Activated naive CD4-positive, alpha-beta T cell treated with anti-CD3 and anti-CD28 coated beads for 36 hours (primary cell): ENCODE measurements at regions not wholly inside any gene's neighbourhood (a gene's known extent, or its start where the extent isn't known, plus 50 kb on each side); places are given as distances from the start of the nearest gene placed in this dataset.
A peak's percentile ranks its signal among the peaks of the same experiment; 100 is the strongest.
"Not testable (repeated sequence)": the region's sequence is repeated elsewhere in the genome, so short reads cannot be mapped to it uniquely, and the experiment has no call there.

Source experiments
- CTCF ChIA-PET: fragments of 350-600 bp; sonication (Branson Sonifier 250); formaldehyde crosslinking; loops from one replicate; lab custom pipeline; 2021; ENCODE audit warnings: antibody characterized with exemption; lab: Charles Lee
- DNase-seq: peaks from one replicate; pipeline ENCODE4 v3.0.0-alpha.2; 2020
- H3K27ac Mint-ChIP-seq: one replicate; pipeline ENCODE4 v1.8.0; 2021; ENCODE audit warnings: mild to moderate bottlenecking, mixed read lengths
- H3K27me3 Mint-ChIP-seq: one replicate; pipeline ENCODE4 v1.8.0; 2021; ENCODE audit warnings: low read depth, mixed read lengths
- H3K36me3 Mint-ChIP-seq: one replicate; pipeline ENCODE4 v1.8.0; 2021; ENCODE audit warnings: low read depth, mixed read lengths
- H3K4me1 Mint-ChIP-seq: one replicate; pipeline ENCODE4 v1.8.0; 2021; ENCODE audit warnings: low read depth, mixed read lengths
- H3K4me3 Mint-ChIP-seq: one replicate; pipeline ENCODE4 v1.8.0; 2021; ENCODE audit warnings: mild to moderate bottlenecking, moderate library complexity, mixed read lengths
- H3K9me3 Mint-ChIP-seq: one replicate; pipeline ENCODE4 v1.8.0; 2021; ENCODE audit warnings: mixed read lengths
- intact Hi-C: fragments of 100-400 bp; cut with micrococcal nuclease; formaldehyde crosslinking; loops from one replicate; pipeline ENCODE4 v1.15.1; 2023

DNA sequence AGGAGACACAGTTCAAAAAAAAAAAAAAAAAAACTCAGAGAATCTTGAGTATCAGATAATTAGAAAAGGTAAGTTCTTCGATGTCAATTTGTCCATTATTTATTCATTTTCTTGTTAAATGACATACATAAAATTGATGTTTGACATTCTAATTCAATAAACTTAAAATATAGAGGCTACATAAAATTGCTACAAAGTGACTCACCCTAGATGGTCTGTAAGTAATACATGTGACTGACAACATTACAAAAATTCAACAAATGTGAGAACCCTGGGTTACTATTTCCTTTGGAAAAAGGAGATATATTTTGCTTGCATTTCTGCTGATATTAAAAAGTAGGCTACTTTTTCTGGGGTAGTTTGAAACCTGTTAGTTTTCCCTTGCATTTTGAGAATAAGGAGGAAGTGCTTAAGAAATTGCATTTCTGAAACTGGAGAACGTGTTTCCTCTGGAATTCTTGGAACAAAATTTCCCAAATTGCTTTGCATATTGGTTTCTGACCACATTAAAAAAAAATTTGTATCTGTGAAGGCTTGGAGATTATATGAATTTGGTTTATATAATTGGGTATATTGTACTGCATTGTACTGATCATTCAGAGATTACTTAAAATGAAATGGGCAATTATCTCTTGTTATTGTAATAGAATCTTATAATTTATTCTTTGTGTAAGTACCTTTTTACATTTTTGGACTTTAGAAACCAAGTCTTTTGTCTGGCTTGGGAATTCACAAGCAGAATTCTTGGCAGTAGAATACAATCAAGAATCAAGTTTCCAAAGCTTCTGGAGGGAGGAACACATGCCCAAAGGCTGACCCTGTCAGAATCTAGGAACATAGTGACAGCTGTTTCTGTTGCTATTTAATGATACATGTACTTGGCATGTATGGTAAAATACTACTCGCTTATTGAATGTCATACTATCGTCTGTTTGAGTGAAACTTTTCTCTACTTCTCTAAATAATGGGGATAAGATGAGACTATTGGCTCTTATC lies 106.1 kb downstream of the DSEL start:
- no peaks in the 10 kb centered on the region for H3K27me3 Mint-ChIP-seq
- H3K36me3 Mint-ChIP-seq: no peaks in the 10 kb centered on the region
- H3K9me3 Mint-ChIP-seq: no peaks in the 10 kb centered on the region
- no peak for DNase-seq
- H3K27ac Mint-ChIP-seq: no peak overlapping the region
- intact Hi-C loops: no loop called here
- CTCF ChIA-PET: no interaction called here
- no peaks in the 10 kb centered on the region for H3K4me1 Mint-ChIP-seq
- no peak overlapping the region for H3K4me3 Mint-ChIP-seq

- Mint-ChIP-seq H3K27me3 (no peaks in the 10 kb centered on the region), H3K27ac (no peak overlapping the region), H3K9me3 (no peaks in the 10 kb centered on the region), H3K4me3 (no peak overlapping the region), H3K4me1 (peaks cover 2% of the 10 kb centered on the region), H3K36me3 (no peaks in the 10 kb centered on the region)
- intact Hi-C loops: no loop called here
- CTCF ChIA-PET: no interaction called here
- no peak for DNase-seq
These were observed 108.3 kb downstream of the DSEL start for GRCh38 chr18:67408240-67408639.

DNA sequence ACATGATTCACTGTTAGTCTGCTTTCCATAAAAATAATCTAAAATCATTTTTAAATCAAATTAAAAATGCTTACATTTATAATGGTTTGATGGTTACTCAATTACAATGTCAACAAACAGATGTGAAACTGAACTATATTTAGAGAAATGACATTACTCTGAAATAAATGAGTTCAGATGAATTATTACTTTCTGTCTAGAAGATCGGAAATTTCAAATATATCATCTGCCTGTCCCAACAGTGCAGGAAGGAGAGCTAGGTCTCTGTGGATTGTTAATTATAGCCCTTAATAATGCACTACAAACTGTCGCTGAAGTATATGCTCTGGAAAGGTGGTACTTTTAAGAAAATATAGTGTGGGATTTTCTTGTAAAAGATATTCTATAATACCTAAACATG lies 109.8 kb downstream of the DSEL start:
- peaks cover 4% of the 10 kb centered on the region for H3K27me3 Mint-ChIP-seq
- CTCF ChIA-PET: interaction anchor here (0.6 kb wide), 1 partner anchor 107 kb away, joined by 3 read pairs; no protein-coding TSS in a partner anchor
- no peak overlapping the region for H3K4me3 Mint-ChIP-seq
- DNase-seq: no peak
- H3K4me1 Mint-ChIP-seq: peaks cover 6% of the 10 kb centered on the region
- no peak overlapping the region for H3K27ac Mint-ChIP-seq
- intact Hi-C loops: no loop called here
- no peaks in the 10 kb centered on the region for H3K36me3 Mint-ChIP-seq
- no peaks in the 10 kb centered on the region for H3K9me3 Mint-ChIP-seq

DNA sequence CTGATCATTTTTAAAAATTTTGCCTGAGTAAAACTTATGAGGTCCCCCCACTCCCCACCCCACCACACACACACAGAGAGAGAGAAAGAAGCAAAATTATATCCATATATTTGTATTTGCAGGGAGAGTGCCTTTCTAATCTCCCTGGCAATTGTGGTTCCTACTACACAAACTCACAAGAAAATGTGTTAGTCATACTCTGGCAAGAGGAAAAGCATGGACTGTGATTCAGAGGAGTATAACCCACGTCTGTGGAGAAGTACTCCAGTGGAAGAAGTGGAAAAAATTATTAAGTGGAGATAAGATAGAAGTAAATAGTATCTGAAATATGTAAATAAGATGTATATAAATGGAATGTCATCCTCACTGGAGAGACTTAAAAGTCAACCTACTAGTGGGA lies 114.0 kb downstream of the DSEL start:
- peaks cover 15% of the 10 kb centered on the region for H3K27me3 Mint-ChIP-seq
- H3K27ac Mint-ChIP-seq: no peak overlapping the region
- no peak for DNase-seq
- CTCF ChIA-PET: no interaction called here
- intact Hi-C loops: no loop called here
- H3K4me3 Mint-ChIP-seq: no peak overlapping the region
- peaks cover 1% of the 10 kb centered on the region for H3K9me3 Mint-ChIP-seq
- peaks cover 6% of the 10 kb centered on the region for H3K4me1 Mint-ChIP-seq
- no peaks in the 10 kb centered on the region for H3K36me3 Mint-ChIP-seq

GRCh38 chr18:67400502-67401117 lies 115.9 kb downstream of the DSEL start:
- Mint-ChIP-seq H3K9me3 (peaks cover 6% of the 10 kb centered on the region), H3K36me3 (peaks cover 2% of the 10 kb centered on the region), H3K4me3 (no peak overlapping the region), H3K27me3 (peaks cover 18% of the 10 kb centered on the region), H3K4me1 (peaks cover 6% of the 10 kb centered on the region), H3K27ac (no peak overlapping the region)
- DNase-seq: no peak
- intact Hi-C loops: no loop called here
- CTCF ChIA-PET: no interaction called here

- H3K4me1 Mint-ChIP-seq: peaks cover 20% of the 10 kb centered on the region
- DNase-seq: no peak
- CTCF ChIA-PET: interaction anchor here (0.6 kb wide), 2 partner anchors 130 to 1381 kb away, joined by 3 to 6 read pairs; no protein-coding TSS in a partner anchor
- no peak overlapping the region for H3K4me3 Mint-ChIP-seq
- H3K9me3 Mint-ChIP-seq: no peaks in the 10 kb centered on the region
- intact Hi-C loops: no loop called here
- H3K27ac Mint-ChIP-seq: no peak overlapping the region
- H3K27me3 Mint-ChIP-seq: peaks cover 4% of the 10 kb centered on the region
- no peaks in the 10 kb centered on the region for H3K36me3 Mint-ChIP-seq
These were observed 130.5 kb downstream of the DSEL start for GRCh38 chr18:67386032-67386431.

DNA sequence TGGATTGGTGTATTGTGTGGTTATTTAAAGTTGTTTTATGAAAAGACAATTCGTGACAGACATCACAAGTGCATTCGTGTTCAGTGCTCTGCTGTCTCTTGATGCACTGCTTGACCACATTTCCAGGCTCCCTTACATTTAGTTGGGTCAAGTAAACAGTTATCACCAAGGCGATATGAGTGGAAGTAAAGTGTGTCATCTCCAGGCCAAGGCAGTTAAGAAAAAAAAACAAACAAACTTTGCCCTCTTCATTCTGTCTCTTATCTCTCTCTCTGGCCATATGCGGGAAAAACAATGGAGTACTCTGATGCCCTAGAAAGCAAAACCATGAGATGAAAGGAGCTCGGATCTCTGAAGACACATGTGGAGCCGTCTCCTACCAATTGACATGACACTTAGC lies 131.1 kb downstream of the DSEL start:
- H3K4me1 Mint-ChIP-seq: peaks cover 20% of the 10 kb centered on the region
- H3K9me3 Mint-ChIP-seq: no peaks in the 10 kb centered on the region
- DNase-seq: no peak
- H3K27ac Mint-ChIP-seq: no peak overlapping the region
- peaks cover 4% of the 10 kb centered on the region for H3K27me3 Mint-ChIP-seq
- CTCF ChIA-PET: interaction anchor here (0.6 to 0.7 kb wide), 2 partner anchors 10 to 131 kb away, joined by 3 read pairs; no protein-coding TSS in a partner anchor
- H3K4me3 Mint-ChIP-seq: no peak overlapping the region
- no peaks in the 10 kb centered on the region for H3K36me3 Mint-ChIP-seq
- intact Hi-C loops: no loop called here

GRCh38 chr18:67384057-67384456 lies 132.5 kb downstream of the DSEL start:
- H3K9me3 Mint-ChIP-seq, H3K27me3 Mint-ChIP-seq, H3K4me3 Mint-ChIP-seq, CTCF ChIA-PET, H3K36me3 Mint-ChIP-seq, H3K27ac Mint-ChIP-seq: not testable (repeated sequence)
- intact Hi-C loops: loop anchor here (1.0 kb wide), 1 partner anchor 24 kb away; no protein-coding TSS in a partner anchor
- peak; percentile 8 for DNase-seq
- H3K4me1 Mint-ChIP-seq: peaks cover 20% of the 10 kb centered on the region

- Mint-ChIP-seq H3K27me3 (peaks cover 2% of the 10 kb centered on the region), H3K27ac (no peak overlapping the region), H3K4me3 (no peak overlapping the region), H3K9me3 (no peaks in the 10 kb centered on the region), H3K4me1 (peaks cover 20% of the 10 kb centered on the region), H3K36me3 (no peaks in the 10 kb centered on the region)
- no peak for DNase-seq
- intact Hi-C loops: no loop called here
- CTCF ChIA-PET: no interaction called here
These were observed 134.8 kb downstream of the DSEL start for GRCh38 chr18:67381608-67382150.

GRCh38 chr18:67380867-67381266 lies 135.7 kb downstream of the DSEL start:
- Mint-ChIP-seq H3K36me3 (no peaks in the 10 kb centered on the region), H3K27me3 (peaks cover 2% of the 10 kb centered on the region), H3K4me3 (no peak overlapping the region), H3K9me3 (no peaks in the 10 kb centered on the region), H3K4me1 (peaks cover 15% of the 10 kb centered on the region), H3K27ac (no peak overlapping the region)
- CTCF ChIA-PET: interaction anchor here (1.0 kb wide), 1 partner anchor 24 kb away, joined by 5 read pairs; no protein-coding TSS in a partner anchor
- intact Hi-C loops: no loop called here
- no peak for DNase-seq

DNA sequence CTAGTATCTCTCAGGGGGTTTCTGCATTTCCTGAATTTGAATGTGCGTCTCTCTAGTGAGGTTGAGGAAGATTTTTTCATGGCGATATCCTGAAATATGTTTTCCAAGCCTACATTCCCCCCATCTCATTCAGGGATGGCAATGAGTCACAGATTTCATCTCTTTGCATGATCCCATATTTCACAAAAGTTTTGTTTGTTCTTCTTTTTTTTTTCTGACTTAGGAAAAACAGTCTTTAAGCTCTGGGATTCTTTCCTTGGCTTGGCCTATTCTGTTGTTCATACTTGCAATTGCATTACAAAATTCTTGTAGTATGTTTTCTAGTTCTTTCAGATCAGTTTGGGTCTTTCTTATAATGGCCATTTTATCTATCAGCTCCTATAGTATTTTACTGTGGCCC lies 136.5 kb downstream of the DSEL start:
- no peak for DNase-seq
- H3K27me3 Mint-ChIP-seq: peaks cover 2% of the 10 kb centered on the region
- H3K9me3 Mint-ChIP-seq: no peaks in the 10 kb centered on the region
- no peaks in the 10 kb centered on the region for H3K36me3 Mint-ChIP-seq
- intact Hi-C loops: no loop called here
- CTCF ChIA-PET: no interaction called here
- no peak overlapping the region for H3K27ac Mint-ChIP-seq
- H3K4me1 Mint-ChIP-seq: peaks cover 11% of the 10 kb centered on the region
- H3K4me3 Mint-ChIP-seq: no peak overlapping the region

- Mint-ChIP-seq H3K36me3 (no peaks in the 10 kb centered on the region), H3K4me3 (no peak overlapping the region), H3K27ac (no peak overlapping the region), H3K9me3 (no peaks in the 10 kb centered on the region), H3K27me3 (no peaks in the 10 kb centered on the region), H3K4me1 (no peaks in the 10 kb centered on the region)
- CTCF ChIA-PET: no interaction called here
- no peak for DNase-seq
- intact Hi-C loops: no loop called here
These were observed 140.1 kb downstream of the DSEL start for GRCh38 chr18:67376372-67376771.
